Esophagus muscularis mucosa (tissue), 4 donors: ENCODE measurements at regions not wholly inside any gene's neighbourhood (a gene's known extent, or its start where the extent isn't known, plus 50 kb on each side); places are given as distances from the start of the nearest gene placed in this dataset.

Experiments
- DNase-seq: peaks from one replicate; pipeline ENCODE4 v3.0.0-alpha.2; 2017; ENCODE audit errors: extremely low spot score
- H3K27ac ChIP-seq, 4 donors: fragments of 200-600 bp; sonication (generic); replicated peaks in 1 of 4; 1 replicate in 3 of 4; 2 replicates in 1 of 4; pipeline ENCODE4 v1.5.1; 2016 to 2019; ENCODE audit warnings: mild to moderate bottlenecking in 1 of 4
- H3K27me3 ChIP-seq, 4 donors: fragments of 200-600 bp; sonication (generic); one replicate each; pipeline versions ENCODE4 v1.5.1 to v1.6.0; 2016 to 2019
- H3K36me3 ChIP-seq, 4 donors: fragments of 200-600 bp; sonication (generic); one replicate each; pipeline ENCODE4 v1.5.1; 2016 to 2019
- H3K4me1 ChIP-seq, 4 donors: fragments of 200-600 bp; sonication (generic); one replicate each; pipeline ENCODE4 v1.5.1; 2016 to 2019
- H3K4me3 ChIP-seq, 4 donors: fragments of 200-600 bp; sonication (generic); 1 replicate in 2 of 4; 2 replicates in 2 of 4; pipeline ENCODE4 v1.5.1; 2016 to 2019; ENCODE audit warnings: mild to moderate bottlenecking in 4 of 4, moderate library complexity in 1 of 4
- H3K9me3 ChIP-seq, 4 donors: fragments of 200-600 bp; sonication (generic); 1 replicate in 3 of 4; 2 replicates in 1 of 4; pipeline ENCODE4 v1.5.1; 2016 to 2019
- EP300 ChIP-seq: sonication (generic); formaldehyde crosslinking; IDR thresholded peaks from one replicate; pipeline ENCODE4 v1.6.1; 2017; ENCODE audit warnings: antibody characterized with exemption
- POLR2A ChIP-seq: fragments of 450-650 bp; IDR thresholded peaks from one replicate; pipeline ENCODE4 v1.6.1; 2017; ENCODE audit warnings: antibody characterized with exemption, moderate library complexity, mild to moderate bottlenecking, low read depth
- POLR2AphosphoS5 ChIP-seq, 2 donors: sonication (generic); formaldehyde crosslinking; IDR thresholded peaks; one replicate each; pipeline ENCODE4 v1.6.1; 2017; ENCODE audit warnings: antibody characterized with exemption in 2 of 2
- WGBS: methylation state at CpG from one replicate; pipeline ENCODE4 v1.1.5; 2018; 5-methylcytosine and 5-hydroxymethylcytosine counted together
- intact Hi-C: fragments of 100-400 bp; cut with DNase I; formaldehyde crosslinking; loops from one replicate; pipeline ENCODE4 v1.15.1; 2023
- TF ChIP-seq, protein P1 (sequence below), 3 experiments: fragments of 200-600 bp in 2 of 3; fragments of 450-650 bp in 1 of 3; sonication (generic) in 2 of 3; IDR thresholded peaks; one replicate each; pipeline ENCODE4 v1.5.1; 2017 to 2019; ENCODE audit warnings: antibody characterized with exemption in 3 of 3, mild to moderate bottlenecking in 2 of 3, moderate library complexity in 1 of 3

DNA sequence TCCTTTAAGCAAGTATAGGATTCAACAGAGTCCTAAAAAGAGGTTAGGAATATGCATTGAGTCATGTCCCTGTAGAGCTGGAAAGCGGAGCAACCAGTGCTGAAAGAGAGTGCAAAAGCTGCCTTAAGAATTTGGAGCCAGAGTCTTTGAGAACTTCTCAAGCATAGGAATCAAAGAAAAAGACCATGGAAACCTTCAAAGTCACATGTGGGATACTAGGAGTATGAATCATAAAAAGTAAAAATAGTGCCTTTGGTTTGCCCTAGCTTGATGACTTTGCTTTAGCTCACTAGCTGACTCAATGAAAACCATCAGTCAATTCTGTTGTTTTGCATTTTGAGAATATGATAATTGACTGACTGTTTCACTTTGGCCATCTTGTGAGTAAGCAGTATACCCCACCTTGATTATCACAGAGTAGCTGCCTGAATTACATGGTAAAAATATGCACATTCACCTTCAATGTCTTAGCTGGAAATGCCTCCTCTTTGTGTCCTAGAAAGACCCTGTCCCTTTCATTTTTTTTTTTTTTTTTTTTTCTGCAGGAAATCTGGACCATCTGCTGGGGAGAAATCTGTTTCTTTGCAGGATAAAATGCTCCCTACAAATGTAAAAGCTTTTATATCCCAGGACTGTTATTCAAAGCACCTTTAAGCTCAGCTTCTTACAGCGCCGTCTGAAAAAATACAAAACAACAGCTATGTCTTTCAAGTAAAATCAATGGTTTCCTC is 248.6 kb upstream of the KRR1 start:
- Histone ChIP-seq H3K27ac (no peak overlapping the region), H3K36me3 (no peaks in the 10 kb centered on the region), H3K4me3 (no peak overlapping the region), H3K9me3 (no peaks in the 10 kb centered on the region), H3K4me1 (no peaks in the 10 kb centered on the region), H3K27me3 (no peaks in the 10 kb centered on the region)
- TF ChIP-seq, protein P1, sequence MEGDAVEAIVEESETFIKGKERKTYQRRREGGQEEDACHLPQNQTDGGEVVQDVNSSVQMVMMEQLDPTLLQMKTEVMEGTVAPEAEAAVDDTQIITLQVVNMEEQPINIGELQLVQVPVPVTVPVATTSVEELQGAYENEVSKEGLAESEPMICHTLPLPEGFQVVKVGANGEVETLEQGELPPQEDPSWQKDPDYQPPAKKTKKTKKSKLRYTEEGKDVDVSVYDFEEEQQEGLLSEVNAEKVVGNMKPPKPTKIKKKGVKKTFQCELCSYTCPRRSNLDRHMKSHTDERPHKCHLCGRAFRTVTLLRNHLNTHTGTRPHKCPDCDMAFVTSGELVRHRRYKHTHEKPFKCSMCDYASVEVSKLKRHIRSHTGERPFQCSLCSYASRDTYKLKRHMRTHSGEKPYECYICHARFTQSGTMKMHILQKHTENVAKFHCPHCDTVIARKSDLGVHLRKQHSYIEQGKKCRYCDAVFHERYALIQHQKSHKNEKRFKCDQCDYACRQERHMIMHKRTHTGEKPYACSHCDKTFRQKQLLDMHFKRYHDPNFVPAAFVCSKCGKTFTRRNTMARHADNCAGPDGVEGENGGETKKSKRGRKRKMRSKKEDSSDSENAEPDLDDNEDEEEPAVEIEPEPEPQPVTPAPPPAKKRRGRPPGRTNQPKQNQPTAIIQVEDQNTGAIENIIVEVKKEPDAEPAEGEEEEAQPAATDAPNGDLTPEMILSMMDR (IDR thresholded peaks at IDR 0.05): no peak
- TF ChIP-seq POLR2A: no peak
- no peak for TF ChIP-seq POLR2AphosphoS5 (IDR thresholded peaks at IDR 0.05)
- TF ChIP-seq EP300: no peak
- WGBS: 92% methylated on average over 3 of the region's 3 CpGs
- intact Hi-C loops: no loop called here
- no peak for DNase-seq

DNA sequence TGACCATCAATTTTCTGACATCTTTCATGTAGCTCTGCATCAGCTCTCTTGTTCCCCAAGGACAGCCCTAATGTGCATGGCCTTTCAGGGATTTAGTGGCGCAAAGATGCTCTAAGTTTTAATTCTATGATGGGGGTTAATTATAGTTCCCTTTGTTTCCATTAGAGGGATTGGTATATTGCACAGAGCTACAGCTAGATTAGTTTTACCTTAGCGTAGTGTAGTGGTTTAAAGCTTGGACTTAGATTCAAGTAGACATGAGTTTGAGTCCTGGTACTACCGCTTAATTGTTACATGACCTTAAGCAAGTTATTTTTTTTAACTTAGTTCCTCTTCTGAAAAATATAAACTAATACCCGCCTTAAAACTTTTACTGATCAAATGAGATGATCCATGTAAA is 247.8 kb upstream of the KRR1 start:
- no peaks in the 10 kb centered on the region for H3K9me3 ChIP-seq
- WGBS: 95% methylated on average over 4 of the region's 4 CpGs

GRCh38 chr12:75756771-75757170 is 245.4 kb upstream of the KRR1 start:
- Histone ChIP-seq H3K27me3 (no peaks in the 10 kb centered on the region), H3K27ac (no peak overlapping the region), H3K9me3 (no peaks in the 10 kb centered on the region), H3K36me3 (no peaks in the 10 kb centered on the region), H3K4me3 (no peak overlapping the region), H3K4me1 (no peaks in the 10 kb centered on the region)
- intact Hi-C loops: no loop called here
- DNase-seq: no peak
- WGBS: 97% methylated on average over 3 of the region's 3 CpGs
- TF ChIP-seq POLR2A (no peak), POLR2AphosphoS5 (IDR thresholded peaks at IDR 0.05) (no peak), EP300 (no peak)
- TF ChIP-seq, protein P1 (IDR thresholded peaks at IDR 0.05): no peak

More for the DNA sequence above, 247.8 kb upstream of the KRR1 start:
- no peaks in the 10 kb centered on the region for H3K4me1 ChIP-seq
- H3K27ac ChIP-seq: no peak overlapping the region
- H3K4me3 ChIP-seq: no peak overlapping the region
- no peaks in the 10 kb centered on the region for H3K27me3 ChIP-seq
- no peak for TF ChIP-seq EP300
- no peak for DNase-seq
- H3K36me3 ChIP-seq: no peaks in the 10 kb centered on the region
- intact Hi-C loops: no loop called here

- no peak for DNase-seq
- no peak overlapping the region for H3K27ac ChIP-seq
- no peaks in the 10 kb centered on the region for H3K36me3 ChIP-seq
- intact Hi-C loops: no loop called here
- no peaks in the 10 kb centered on the region for H3K27me3 ChIP-seq
- no peaks in the 10 kb centered on the region for H3K9me3 ChIP-seq
- peaks cover 0 to under 1% (median under 1%) of the 10 kb centered on the region in 4 donors for H3K4me1 ChIP-seq
- H3K4me3 ChIP-seq: no peak overlapping the region
- no peak for TF ChIP-seq POLR2AphosphoS5 (IDR thresholded peaks at IDR 0.05)
- TF ChIP-seq, protein P1 (IDR thresholded peaks at IDR 0.05): no peak
- TF ChIP-seq EP300: no peak
- no peak for TF ChIP-seq POLR2A
These were observed 244.7 kb upstream of the KRR1 start for GRCh38 chr12:75756111-75756510.

- H3K4me3 ChIP-seq: no peak overlapping the region
- no peaks in the 10 kb centered on the region for H3K9me3 ChIP-seq
- no peak overlapping the region for H3K27ac ChIP-seq
- no peaks in the 10 kb centered on the region for H3K36me3 ChIP-seq
- TF ChIP-seq EP300 (no peak), POLR2A (no peak), POLR2AphosphoS5 (IDR thresholded peaks at IDR 0.05) (no peak)
- TF ChIP-seq, protein P1 (IDR thresholded peaks at IDR 0.05): no peak
- intact Hi-C loops: no loop called here
- H3K27me3 ChIP-seq: no peaks in the 10 kb centered on the region
- no peak for DNase-seq
- H3K4me1 ChIP-seq: peaks cover 0 to 9% (median 7%) of the 10 kb centered on the region in 4 donors
These were observed 243.3 kb upstream of the KRR1 start for GRCh38 chr12:75754698-75755097.
